ENCODE measurements at regions not wholly inside any gene's neighbourhood (a gene's known extent, or its start where the extent isn't known, plus 50 kb on each side); places are given as distances from the start of the nearest gene placed in this dataset.
A peak's percentile ranks its signal among the peaks of the same experiment; 100 is the strongest.

GRCh38 chr7:125775317-125775716, 845.7 kb upstream of the POT1 start:
- no peak for DNase-seq
- H3K4me2 ChIP-seq (replicated peaks; ENCODE audit: extremely low read depth, low read length, poor library complexity, severe bottlenecking) = no peak overlapping the region
- no peaks in the 10 kb centered on the region for H3K36me3 Mint-ChIP-seq
- H3K79me2 ChIP-seq (ENCODE audit: insufficient read depth, low read length) = no peaks in the 10 kb centered on the region
- H3K4me3 Mint-ChIP-seq = no peak overlapping the region
- H3K27ac ChIP-seq (ENCODE audit: low read depth in 1 of 2, low read length in 2 of 2) = no peak overlapping the region
- H4K20me1 ChIP-seq (ENCODE audit: insufficient read depth, low read length) = no peaks in the 10 kb centered on the region
- intact Hi-C loops (cut with micrococcal nuclease) = no loop called here
- H3K27me3 ChIP-seq (ENCODE audit: control insufficient read depth in 2 of 2, insufficient read depth in 2 of 2, low read length in 2 of 2) = no peaks in the 10 kb centered on the region
- no peak overlapping the region for H3K4me3 ChIP-seq (replicated peaks in 1 of 3; ENCODE audit: low read depth in 2 of 3, low read length in 3 of 3)
- peaks cover 17 to 26% of the 10 kb centered on the region in 2 donors for H3K9me3 ChIP-seq (replicated peaks in 1 of 2; ENCODE audit: control insufficient read depth in 1 of 2, insufficient read depth in 1 of 2, low read length in 2 of 2)
- H3K9ac ChIP-seq (ENCODE audit: insufficient read depth, low read length, poor library complexity, severe bottlenecking) = no peak overlapping the region
- TF ChIP-seq, protein P1, sequence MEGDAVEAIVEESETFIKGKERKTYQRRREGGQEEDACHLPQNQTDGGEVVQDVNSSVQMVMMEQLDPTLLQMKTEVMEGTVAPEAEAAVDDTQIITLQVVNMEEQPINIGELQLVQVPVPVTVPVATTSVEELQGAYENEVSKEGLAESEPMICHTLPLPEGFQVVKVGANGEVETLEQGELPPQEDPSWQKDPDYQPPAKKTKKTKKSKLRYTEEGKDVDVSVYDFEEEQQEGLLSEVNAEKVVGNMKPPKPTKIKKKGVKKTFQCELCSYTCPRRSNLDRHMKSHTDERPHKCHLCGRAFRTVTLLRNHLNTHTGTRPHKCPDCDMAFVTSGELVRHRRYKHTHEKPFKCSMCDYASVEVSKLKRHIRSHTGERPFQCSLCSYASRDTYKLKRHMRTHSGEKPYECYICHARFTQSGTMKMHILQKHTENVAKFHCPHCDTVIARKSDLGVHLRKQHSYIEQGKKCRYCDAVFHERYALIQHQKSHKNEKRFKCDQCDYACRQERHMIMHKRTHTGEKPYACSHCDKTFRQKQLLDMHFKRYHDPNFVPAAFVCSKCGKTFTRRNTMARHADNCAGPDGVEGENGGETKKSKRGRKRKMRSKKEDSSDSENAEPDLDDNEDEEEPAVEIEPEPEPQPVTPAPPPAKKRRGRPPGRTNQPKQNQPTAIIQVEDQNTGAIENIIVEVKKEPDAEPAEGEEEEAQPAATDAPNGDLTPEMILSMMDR (IDR thresholded peaks at IDR 0.05) = no peak
- H3K36me3 ChIP-seq (replicated peaks in 1 of 2; ENCODE audit: control insufficient read depth in 1 of 2, insufficient read depth in 2 of 2, low read length in 2 of 2) = no peaks in the 10 kb centered on the region
- H3K27me3 Mint-ChIP-seq (ENCODE audit: low read depth in 3 of 3) = no peaks in the 10 kb centered on the region
- no peaks in the 10 kb centered on the region for H3K4me1 Mint-ChIP-seq
- no CpG with 5 or more reads among the region's 4 CpGs for WGBS (ENCODE audit: insufficient coverage)
- H3K9me3 Mint-ChIP-seq = peaks cover 0 to 11% (median 3%) of the 10 kb centered on the region in 7 donors
- H3K4me1 ChIP-seq (ENCODE audit: control insufficient read depth in 1 of 2, insufficient read depth in 2 of 2, low read length in 2 of 2) = no peaks in the 10 kb centered on the region
- no peak overlapping the region for H2AFZ ChIP-seq (ENCODE audit: insufficient read depth, low read depth, low read length, poor library complexity, severe bottlenecking)
- H3K27ac Mint-ChIP-seq = no peak overlapping the region

- H3K4me3 ChIP-seq (replicated peaks in 1 of 3; ENCODE audit: low read depth in 2 of 3, low read length in 3 of 3) = no peak overlapping the region
- H3K9me3 ChIP-seq (replicated peaks in 1 of 2; ENCODE audit: control insufficient read depth in 1 of 2, insufficient read depth in 1 of 2, low read length in 2 of 2) = peaks cover 13 to 23% of the 10 kb centered on the region in 2 donors
- no peak for DNase-seq
- WGBS (ENCODE audit: insufficient coverage) = 72% methylated on average over 12 of the region's 19 CpGs
- no peak overlapping the region for H2AFZ ChIP-seq (ENCODE audit: insufficient read depth, low read depth, low read length, poor library complexity, severe bottlenecking)
- Mint-ChIP-seq H3K27me3 (ENCODE audit: low read depth in 3 of 3) (no peaks in the 10 kb centered on the region), H3K36me3 (no peaks in the 10 kb centered on the region), H3K4me1 (no peaks in the 10 kb centered on the region), H3K27ac (peak overlapping the region in 1 of 7 donors; percentile 5), H3K4me3 (no peak overlapping the region), H3K9me3 (peaks cover 0 to 15% (median 5%) of the 10 kb centered on the region in 7 donors)
- no peaks in the 10 kb centered on the region for H4K20me1 ChIP-seq (ENCODE audit: insufficient read depth, low read length)
- no peak overlapping the region for H3K9ac ChIP-seq (ENCODE audit: insufficient read depth, low read length, poor library complexity, severe bottlenecking)
- H3K4me2 ChIP-seq (replicated peaks; ENCODE audit: extremely low read depth, low read length, poor library complexity, severe bottlenecking) = no peak overlapping the region
- H3K4me1 ChIP-seq (ENCODE audit: control insufficient read depth in 1 of 2, insufficient read depth in 2 of 2, low read length in 2 of 2) = no peaks in the 10 kb centered on the region
- TF ChIP-seq, protein P1 (IDR thresholded peaks at IDR 0.05) = no peak
- H3K36me3 ChIP-seq (replicated peaks in 1 of 2; ENCODE audit: control insufficient read depth in 1 of 2, insufficient read depth in 2 of 2, low read length in 2 of 2) = no peaks in the 10 kb centered on the region
- H3K27me3 ChIP-seq (ENCODE audit: control insufficient read depth in 2 of 2, insufficient read depth in 2 of 2, low read length in 2 of 2) = no peaks in the 10 kb centered on the region
- no peak overlapping the region for H3K27ac ChIP-seq (ENCODE audit: low read depth in 1 of 2, low read length in 2 of 2)
- intact Hi-C loops (cut with micrococcal nuclease) = no loop called here
- H3K79me2 ChIP-seq (ENCODE audit: insufficient read depth, low read length) = no peaks in the 10 kb centered on the region
Observed at GRCh38 chr7:125773113-125773785, 843.6 kb upstream of the POT1 start.

Measured in CD14-positive monocyte (primary cell).